OCI-LY3 (cell line): ENCODE measurements at regions not wholly inside any gene's neighbourhood (a gene's known extent, or its start where the extent isn't known, plus 50 kb on each side); places are given as distances from the start of the nearest gene placed in this dataset.

Source experiments
- H2AFZ ChIP-seq: fragments of 200-600, 300-600 bp; shearing (Covaris generic); 2 replicates; pipeline ENCODE4 v1.6.0; 2014; ENCODE audit warnings: antibody characterized with exemption, low read depth, low read length
- H3K27ac ChIP-seq: fragments of 200-600, 300-600 bp; sonication (generic); 2 replicates; pipeline ENCODE4 v1.5.1; 2014; ENCODE audit warnings: mild to moderate bottlenecking, low read length, moderate library complexity, mixed read lengths
- H3K27me3 ChIP-seq: fragments of 200-600, 300-600 bp; sonication (generic); 2 replicates; pipeline ENCODE4 v1.6.1; 2014; ENCODE audit warnings: low read depth, low read length, mixed read lengths
- H3K36me3 ChIP-seq: fragments of 200-600, 300-600 bp; sonication (generic); replicated peaks from 2 replicates; pipeline ENCODE3; 2014; ENCODE audit warnings: low read depth, low read length, mixed read lengths
- H3K4me1 ChIP-seq: fragments of 300-600, 200-600 bp; sonication (generic); 2 replicates; pipeline ENCODE4 v1.6.1; 2014; ENCODE audit warnings: low read length, mixed read lengths
- H3K4me2 ChIP-seq: fragments of 200-600, 300-600 bp; sonication (generic); 2 replicates; pipeline ENCODE4 v1.6.1; 2014; ENCODE audit warnings: low read length, mixed read lengths
- H3K4me3 ChIP-seq: fragments of 300-600, 200-600 bp; sonication (generic); 2 replicates; pipeline ENCODE4 v1.5.1; 2014; ENCODE audit warnings: antibody characterized with exemption, mild to moderate bottlenecking, low read length, moderate library complexity
- H3K79me2 ChIP-seq: fragments of 300-600, 200-600 bp; shearing (Covaris generic); 2 replicates; pipeline ENCODE4 v1.6.1; 2014; ENCODE audit warnings: mild to moderate bottlenecking, low read length, mixed read lengths
- H3K9ac ChIP-seq: fragments of 300-600, 200-600 bp; shearing (Covaris generic); 2 replicates; pipeline ENCODE4 v1.6.0; 2014; ENCODE audit warnings: mild to moderate bottlenecking, low read length, moderate library complexity
- H3K9me3 ChIP-seq: fragments of 200-600, 300-600 bp; shearing (Covaris generic); 2 replicates; pipeline ENCODE4 v1.6.1; 2014; ENCODE audit warnings: low read length, mixed read lengths; ENCODE audit not compliant: insufficient read depth
- H4K20me1 ChIP-seq: fragments of 200-600, 300-600 bp; sonication (generic); 2 replicates; pipeline ENCODE4 v1.6.1; 2016; ENCODE audit warnings: low read length, mixed read lengths; ENCODE audit not compliant: insufficient read depth
- EZH2phosphoT487 ChIP-seq: fragments of 200-600 bp; shearing (Covaris generic); IDR thresholded peaks from 2 replicates; pipeline ENCODE4 v1.6.1; 2018; ENCODE audit warnings: antibody characterized with exemption, mixed run types, low read depth
- TF ChIP-seq, protein P1 (sequence below): fragments of 200-600, 300-600 bp; sonication (generic); IDR thresholded peaks from 2 replicates; pipeline ENCODE4 v1.5.1; 2014; ENCODE audit warnings: antibody characterized with exemption, low read length, low read depth

DNA sequence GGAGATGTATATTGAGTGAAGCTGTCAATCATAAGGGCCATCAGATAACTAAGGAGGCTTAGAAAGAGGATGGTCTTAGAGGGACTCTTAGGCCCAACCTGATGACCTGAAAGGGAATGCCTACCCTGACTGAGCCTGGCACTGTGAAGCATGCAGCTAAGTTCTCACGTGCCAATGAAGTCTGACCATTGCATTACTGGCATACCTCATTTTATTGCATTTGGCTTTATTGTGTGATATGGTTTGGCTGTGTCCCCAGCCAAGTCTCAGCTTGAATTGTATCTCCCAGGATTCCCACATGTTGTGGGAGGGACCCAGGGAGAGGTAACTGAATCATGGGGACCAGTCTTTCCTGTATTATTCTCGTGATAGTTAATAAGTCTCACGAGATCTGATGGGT is 421.6 kb upstream of the SGCD start:
- Histone ChIP-seq H3K4me1 (no peaks in the 10 kb centered on the region), H3K9me3 (no peaks in the 10 kb centered on the region), H3K79me2 (no peaks in the 10 kb centered on the region), H3K4me3 (no peak overlapping the region), H4K20me1 (no peaks in the 10 kb centered on the region), H2AFZ (no peak overlapping the region), H3K36me3 (no peaks in the 10 kb centered on the region), H3K27me3 (no peaks in the 10 kb centered on the region), H3K9ac (no peak overlapping the region), H3K4me2 (no peak overlapping the region), H3K27ac (no peak overlapping the region)
- TF ChIP-seq EZH2phosphoT487 = no peak
- TF ChIP-seq, protein P1, sequence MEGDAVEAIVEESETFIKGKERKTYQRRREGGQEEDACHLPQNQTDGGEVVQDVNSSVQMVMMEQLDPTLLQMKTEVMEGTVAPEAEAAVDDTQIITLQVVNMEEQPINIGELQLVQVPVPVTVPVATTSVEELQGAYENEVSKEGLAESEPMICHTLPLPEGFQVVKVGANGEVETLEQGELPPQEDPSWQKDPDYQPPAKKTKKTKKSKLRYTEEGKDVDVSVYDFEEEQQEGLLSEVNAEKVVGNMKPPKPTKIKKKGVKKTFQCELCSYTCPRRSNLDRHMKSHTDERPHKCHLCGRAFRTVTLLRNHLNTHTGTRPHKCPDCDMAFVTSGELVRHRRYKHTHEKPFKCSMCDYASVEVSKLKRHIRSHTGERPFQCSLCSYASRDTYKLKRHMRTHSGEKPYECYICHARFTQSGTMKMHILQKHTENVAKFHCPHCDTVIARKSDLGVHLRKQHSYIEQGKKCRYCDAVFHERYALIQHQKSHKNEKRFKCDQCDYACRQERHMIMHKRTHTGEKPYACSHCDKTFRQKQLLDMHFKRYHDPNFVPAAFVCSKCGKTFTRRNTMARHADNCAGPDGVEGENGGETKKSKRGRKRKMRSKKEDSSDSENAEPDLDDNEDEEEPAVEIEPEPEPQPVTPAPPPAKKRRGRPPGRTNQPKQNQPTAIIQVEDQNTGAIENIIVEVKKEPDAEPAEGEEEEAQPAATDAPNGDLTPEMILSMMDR = no peak

DNA sequence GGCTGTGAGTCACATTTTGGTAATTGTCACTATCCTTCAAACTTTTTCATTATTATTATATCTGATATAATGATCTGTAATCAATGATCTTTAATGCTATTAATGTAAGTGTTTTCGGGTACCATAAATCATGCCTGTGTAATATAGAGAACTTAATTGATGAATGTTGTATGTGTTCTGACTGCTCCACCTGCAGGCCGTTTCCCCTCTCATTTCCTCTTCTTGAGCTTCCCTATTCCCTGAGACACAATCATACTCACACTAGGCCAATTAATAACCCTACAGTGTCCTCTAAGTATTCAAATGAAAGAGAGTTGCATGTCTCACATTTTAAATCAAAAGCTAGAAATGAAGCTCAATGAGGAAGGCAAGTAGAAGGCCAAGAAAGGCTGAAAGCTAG is 420.9 kb upstream of the SGCD start:
- TF ChIP-seq, protein P1 = peak; percentile 17; the same call in 1 of the 2 replicates
- TF ChIP-seq EZH2phosphoT487 = no peak
- Histone ChIP-seq H3K9me3 (no peaks in the 10 kb centered on the region), H3K4me1 (no peaks in the 10 kb centered on the region), H4K20me1 (no peaks in the 10 kb centered on the region), H3K27ac (no peak overlapping the region), H3K36me3 (no peaks in the 10 kb centered on the region), H3K27me3 (no peaks in the 10 kb centered on the region), H3K79me2 (no peaks in the 10 kb centered on the region), H3K9ac (no peak overlapping the region), H2AFZ (no peak overlapping the region), H3K4me2 (no peak overlapping the region), H3K4me3 (no peak overlapping the region)

DNA sequence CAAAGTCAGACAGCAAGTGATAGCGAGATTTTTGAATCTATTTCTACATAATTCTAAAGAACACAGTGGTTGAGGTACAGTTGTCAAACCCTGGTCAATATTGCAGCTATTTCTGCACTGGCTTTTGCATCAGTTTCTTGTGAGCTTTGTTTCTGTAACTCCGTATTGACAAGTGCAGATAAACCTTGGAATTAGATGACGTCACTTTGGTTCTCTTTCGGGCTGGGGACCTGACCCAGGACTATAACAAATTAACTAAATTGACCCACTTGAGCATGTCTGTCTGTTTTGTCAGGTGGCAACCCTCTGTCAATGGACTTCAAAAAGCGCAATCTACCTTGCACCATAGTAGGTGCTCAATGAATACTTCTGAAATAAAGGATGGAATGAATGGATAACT is 418.4 kb upstream of the SGCD start:
- Histone ChIP-seq H3K79me2 (no peaks in the 10 kb centered on the region), H3K4me3 (no peak overlapping the region), H3K36me3 (no peaks in the 10 kb centered on the region), H4K20me1 (no peaks in the 10 kb centered on the region), H3K27me3 (no peaks in the 10 kb centered on the region), H2AFZ (no peak overlapping the region), H3K27ac (no peak overlapping the region), H3K4me1 (no peaks in the 10 kb centered on the region), H3K9ac (no peak overlapping the region), H3K9me3 (no peaks in the 10 kb centered on the region), H3K4me2 (no peak overlapping the region)
- TF ChIP-seq, protein P1 = no peak
- no peak for TF ChIP-seq EZH2phosphoT487

DNA sequence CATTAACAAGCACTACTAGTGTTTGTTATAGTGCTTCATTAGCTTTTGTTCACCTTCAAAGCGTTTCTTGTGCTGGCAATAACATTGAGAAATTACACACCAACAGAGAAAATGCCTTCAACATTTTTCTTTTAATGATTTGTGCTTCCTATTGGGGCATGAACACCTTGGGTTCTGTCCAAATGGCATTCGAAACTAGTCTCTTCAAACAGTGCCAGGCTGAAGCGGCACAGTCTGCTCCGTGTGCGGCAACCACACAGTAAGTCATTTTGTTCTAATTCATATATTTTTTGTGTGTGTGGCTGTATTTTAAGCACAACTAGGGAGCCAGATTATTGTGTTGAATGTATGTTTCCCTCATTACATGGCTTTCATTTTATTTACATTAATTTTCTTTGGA is 414.7 kb upstream of the SGCD start:
- Histone ChIP-seq H3K9me3 (no peaks in the 10 kb centered on the region), H3K36me3 (no peaks in the 10 kb centered on the region), H3K79me2 (no peaks in the 10 kb centered on the region), H3K27ac (no peak overlapping the region), H2AFZ (no peak overlapping the region), H3K4me3 (no peak overlapping the region), H3K27me3 (no peaks in the 10 kb centered on the region), H3K9ac (no peak overlapping the region), H3K4me2 (no peak overlapping the region), H4K20me1 (no peaks in the 10 kb centered on the region), H3K4me1 (no peaks in the 10 kb centered on the region)
- TF ChIP-seq, protein P1 = no peak
- no peak for TF ChIP-seq EZH2phosphoT487
